H1 (cell line): ENCODE measurements at regions not wholly inside any gene's neighbourhood (a gene's known extent, or its start where the extent isn't known, plus 50 kb on each side); places are given as distances from the start of the nearest gene placed in this dataset.

ENCODE experiments used
- CTCF ChIA-PET: fragments of 300-600 bp; sonication (Branson Sonifier 250); formaldehyde crosslinking; loops from one replicate; lab custom pipeline; 2021; ENCODE audit not compliant: partially characterized antibody; lab: Charles Lee
- POLR2A ChIA-PET: fragments of 300-600 bp; sonication (Branson Sonifier 250); formaldehyde crosslinking; loops from one replicate; lab custom pipeline; 2021; ENCODE audit warnings: inconsistent platforms; ENCODE audit not compliant: partially characterized antibody; lab: Charles Lee
- DNase-seq, 2 experiments: peaks; one replicate each; pipeline versions ENCODE4 v3.0.0 to v3.0.0-alpha.2; 2010 to 2022; ENCODE audit warnings: low spot score in 2 of 2, low read depth in 1 of 2, mixed read lengths in 1 of 2
- FAIRE-seq: peaks from 2 replicates; lab custom pipeline; 2011; peaks lifted over from hg19 to GRCh38; lab: Jason Lieb, UNC
- H2AFZ ChIP-seq: 2 replicates; pipeline ENCODE4 v1.8.1; 2012; ENCODE audit warnings: low read length, inconsistent platforms
- H2AK5ac ChIP-seq: 2 replicates; pipeline ENCODE4 v1.6.1; 2013; ENCODE audit warnings: low read depth, low read length
- H2BK120ac ChIP-seq: replicated peaks from 2 replicates; pipeline ENCODE3; 2013; ENCODE audit warnings: low read depth, low read length, inconsistent platforms
- H2BK12ac ChIP-seq: 2 replicates; pipeline ENCODE4 v1.6.1; 2013; ENCODE audit warnings: low read depth, low read length
- H2BK15ac ChIP-seq: 2 replicates; pipeline ENCODE4 v1.6.1; 2013; ENCODE audit warnings: low read length
- H2BK20ac ChIP-seq: 2 replicates; pipeline ENCODE4 v1.6.1; 2013; ENCODE audit warnings: low read length
- H2BK5ac ChIP-seq: 2 replicates; pipeline ENCODE4 v1.6.1; 2013; ENCODE audit warnings: low read depth, low read length
- H3K14ac ChIP-seq: 2 replicates; pipeline ENCODE4 v1.6.1; 2013; ENCODE audit warnings: inconsistent platforms; ENCODE audit not compliant: insufficient read length
- H3K18ac ChIP-seq: 2 replicates; pipeline ENCODE4 v1.6.1; 2013; ENCODE audit warnings: low read length; ENCODE audit errors: extremely low read depth
- H3K23ac ChIP-seq: 2 replicates; pipeline ENCODE4 v1.6.1; 2013; ENCODE audit warnings: inconsistent platforms; ENCODE audit not compliant: insufficient read length
- H3K23me2 ChIP-seq: 2 replicates; pipeline ENCODE4 v1.6.1; 2013; ENCODE audit warnings: low read depth, low read length
- H3K27ac ChIP-seq: 2 replicates; pipeline ENCODE4 v1.6.1; 2011; ENCODE audit warnings: low read depth, low read length, inconsistent platforms
- H3K27me3 ChIP-seq, 4 experiments: replicated peaks in 1 of 4; 1 replicate in 1 of 4; 2 replicates in 3 of 4; pipeline versions ENCODE4 v1.6.1 to v1.8.1; 2011 to 2013; ENCODE audit warnings: low read length in 3 of 4, mild to moderate bottlenecking in 3 of 4, inconsistent platforms in 2 of 4, mixed read lengths in 2 of 4, moderate library complexity in 1 of 4; ENCODE audit not compliant: control insufficient read depth in 3 of 4, insufficient read depth in 3 of 4; ENCODE audit errors: extremely low read depth in 1 of 4
- H3K36me3 ChIP-seq, 4 experiments: 2 replicates each; pipeline versions ENCODE4 v1.6.1 to v1.8.1; 2011 to 2013; ENCODE audit warnings: mild to moderate bottlenecking in 4 of 4, low read length in 3 of 4, moderate library complexity in 2 of 4, control low read depth in 1 of 4, inconsistent platforms in 1 of 4; ENCODE audit not compliant: insufficient read depth in 4 of 4, control insufficient read depth in 2 of 4
- H3K4ac ChIP-seq: replicated peaks from 2 replicates; pipeline ENCODE3; 2013; ENCODE audit warnings: low read length, low read depth, mixed read lengths, inconsistent platforms; ENCODE audit not compliant: insufficient read length
- H3K4me1 ChIP-seq, 4 experiments: replicated peaks in 1 of 4; 1 replicate in 1 of 4; 2 replicates in 3 of 4; pipeline versions ENCODE4 v1.6.1 to v1.8.1; 2011 to 2013; ENCODE audit warnings: low read length in 3 of 4, inconsistent platforms in 2 of 4, mixed read lengths in 1 of 4; ENCODE audit not compliant: insufficient read depth in 4 of 4, control insufficient read depth in 3 of 4
- H3K4me2 ChIP-seq, 2 experiments: 2 replicates each; pipeline versions ENCODE4 v1.6.1 to v1.8.1; 2011 to 2013; ENCODE audit warnings: low read depth in 2 of 2, low read length in 2 of 2, control low read depth in 1 of 2, inconsistent platforms in 1 of 2, mild to moderate bottlenecking in 1 of 2; ENCODE audit not compliant: insufficient read depth in 1 of 2
- H3K4me3 ChIP-seq, 4 experiments: fragments of 200-600, 300-600 bp in 1 of 4; sonication (generic), shearing (Covaris generic), sonication (Bioruptor Twin) in 1 of 4; 2 replicates each; pipeline versions ENCODE4 v1.5.1 to v1.8.1; 2011 to 2016; ENCODE audit warnings: low read length in 4 of 4, low read depth in 3 of 4, control low read depth in 2 of 4, inconsistent platforms in 2 of 4, mild to moderate bottlenecking in 2 of 4, mixed read lengths in 1 of 4, moderate library complexity in 1 of 4; ENCODE audit not compliant: insufficient read depth in 2 of 4; ENCODE audit errors: extremely low read depth in 1 of 4
- H3K56ac ChIP-seq: replicated peaks from 2 replicates; pipeline ENCODE3; 2013; ENCODE audit warnings: low read depth, mild to moderate bottlenecking, mixed read lengths, low read length, inconsistent platforms; ENCODE audit not compliant: insufficient read length
- H3K79me1 ChIP-seq: 2 replicates; pipeline ENCODE4 v1.6.1; 2013; ENCODE audit warnings: low read depth, low read length, control low read depth
- H3K79me2 ChIP-seq, 2 experiments: 2 replicates each; pipeline versions ENCODE4 v1.6.1 to v1.8.1; 2012 to 2013; ENCODE audit warnings: low read length in 2 of 2, mild to moderate bottlenecking in 2 of 2, inconsistent platforms in 1 of 2; ENCODE audit not compliant: insufficient read depth in 2 of 2, control insufficient read depth in 1 of 2
- H3K9ac ChIP-seq, 4 experiments: replicated peaks in 1 of 4; 1 replicate in 1 of 4; 2 replicates in 3 of 4; pipeline versions ENCODE4 v1.6.1 to v1.8.1; 2011 to 2013; ENCODE audit warnings: low read depth in 3 of 4, low read length in 3 of 4, control low read depth in 2 of 4, mild to moderate bottlenecking in 2 of 4, moderate library complexity in 2 of 4, inconsistent platforms in 1 of 4; ENCODE audit errors: extremely low read depth in 1 of 4
- H3K9me3 ChIP-seq, 2 experiments: 2 replicates each; pipeline versions ENCODE4 v1.6.1 to v1.8.1; 2012 to 2013; ENCODE audit warnings: mild to moderate bottlenecking in 2 of 2, moderate library complexity in 2 of 2, control low read depth in 1 of 2, inconsistent platforms in 1 of 2, low read depth in 1 of 2, low read length in 1 of 2, mixed read lengths in 1 of 2; ENCODE audit not compliant: insufficient read depth in 2 of 2
- H4K20me1 ChIP-seq, 2 experiments: replicated peaks in 1 of 2; 2 replicates each; pipeline versions ENCODE3 to v1.8.1; 2011 to 2013; ENCODE audit warnings: inconsistent platforms in 2 of 2, low read length in 2 of 2, mild to moderate bottlenecking in 1 of 2; ENCODE audit not compliant: insufficient read depth in 2 of 2, control insufficient read depth in 1 of 2
- H4K5ac ChIP-seq: 2 replicates; pipeline ENCODE4 v1.6.1; 2013; ENCODE audit warnings: low read length, low read depth, mixed read lengths, inconsistent platforms; ENCODE audit not compliant: insufficient read length
- H4K8ac ChIP-seq: 2 replicates; pipeline ENCODE4 v1.8.0; 2013; ENCODE audit warnings: mild to moderate bottlenecking, moderate library complexity, low read length, inconsistent platforms; ENCODE audit not compliant: insufficient read depth; ENCODE audit errors: extremely low read depth
- H4K91ac ChIP-seq: replicated peaks from 2 replicates; pipeline ENCODE3; 2013; ENCODE audit warnings: low read length, mixed read lengths, inconsistent platforms; ENCODE audit not compliant: insufficient read length
- BACH1 ChIP-seq: IDR thresholded peaks from 2 replicates; pipeline ENCODE4 v1.6.1; 2012; ENCODE audit warnings: low read length, improper control_type of control experiment
- BRCA1 ChIP-seq: IDR thresholded peaks from 2 replicates; pipeline ENCODE4 v1.6.1; 2012; ENCODE audit warnings: low read depth, low read length, improper control_type of control experiment
- CBX8 ChIP-seq: fragments of 300-800, 300-1000 bp; sonication (generic); IDR thresholded peaks from 2 replicates; pipeline ENCODE4 v1.7.1; 2016; ENCODE audit warnings: low read depth, low read length, borderline replicate concordance
- CTBP2 ChIP-seq: IDR thresholded peaks from 2 replicates; pipeline ENCODE4 v1.7.0; 2011; ENCODE audit warnings: borderline replicate concordance, mild to moderate bottlenecking, moderate library complexity, mixed read lengths, low read length; ENCODE audit not compliant: insufficient read depth, insufficient read length
- E2F6 ChIP-seq: IDR thresholded peaks from 2 replicates; pipeline ENCODE4 v1.6.1; 2012; ENCODE audit warnings: inconsistent platforms
- EGR1 ChIP-seq: IDR thresholded peaks from 2 replicates; pipeline ENCODE4 v1.6.1; 2011; ENCODE audit warnings: low read depth, low read length, borderline replicate concordance
- FOSL1 ChIP-seq: IDR thresholded peaks from 2 replicates; pipeline ENCODE4 v1.6.1; 2011; ENCODE audit warnings: mild to moderate bottlenecking, low read depth, low read length, moderate library complexity; ENCODE audit not compliant: insufficient read depth
- HDAC2 ChIP-seq, 2 experiments: fragments of 300-600 bp in 1 of 2; sonication (generic) in 1 of 2; IDR thresholded peaks; 2 replicates each; pipeline ENCODE4 v1.6.1; 2011 to 2012; ENCODE audit warnings: low read depth in 2 of 2, low read length in 2 of 2, mild to moderate bottlenecking in 2 of 2, moderate library complexity in 2 of 2, borderline replicate concordance in 1 of 2, inconsistent platforms in 1 of 2
- HDAC6 ChIP-seq: IDR thresholded peaks from one replicate; pipeline ENCODE4 v1.7.1; 2012; ENCODE audit warnings: low read depth, mild to moderate bottlenecking, inconsistent platforms, low read length, moderate library complexity
- NRF1 ChIP-seq: IDR thresholded peaks from 2 replicates; pipeline ENCODE4 v1.6.1; 2011; ENCODE audit warnings: mild to moderate bottlenecking, low read depth, low read length, improper control_type of control experiment
- RXRA ChIP-seq: IDR thresholded peaks from 2 replicates; pipeline ENCODE4 v1.6.1; 2011; ENCODE audit warnings: low read depth, mild to moderate bottlenecking, low read length, moderate library complexity; ENCODE audit not compliant: insufficient read depth
- SIN3A ChIP-seq, 2 experiments: IDR thresholded peaks in 1 of 2; conservative IDR thresholded peaks in 1 of 2; 2 replicates each; pipeline ENCODE4 v1.6.1; 2011 to 2012; ENCODE audit warnings: low read length in 2 of 2, improper control_type of control experiment in 1 of 2, low read depth in 1 of 2, mild to moderate bottlenecking in 1 of 2
- SP1 ChIP-seq: IDR thresholded peaks from 2 replicates; pipeline ENCODE4 v1.6.1; 2011; ENCODE audit warnings: low read depth, low read length
- SRF ChIP-seq: IDR thresholded peaks from 2 replicates; pipeline ENCODE4 v1.6.1; 2011; ENCODE audit warnings: mild to moderate bottlenecking, low read depth, low read length, moderate library complexity
- WGBS, 2 experiments: shearing (Covaris generic) in 1 of 2; methylation state at CpG; one replicate each; pipeline versions ENCODE4 v1.1.6 to v1.1.7; 2013 to 2015; ENCODE audit warnings: low lambda C conversion rate in 2 of 2, mixed read lengths in 2 of 2, inconsistent platforms in 1 of 2, low coverage in 1 of 2, missing lambda C conversion rate in 1 of 2; ENCODE audit not compliant: insufficient replicate concordance in 2 of 2, insufficient coverage in 1 of 2, insufficient read length in 1 of 2; ENCODE audit errors: extremely low coverage in 1 of 2, missing lambda C conversion rate in 1 of 2; 5-methylcytosine and 5-hydroxymethylcytosine counted together

- H4K8ac ChIP-seq = no peak overlapping the region
- DNase-seq = no peak
- TF ChIP-seq E2F6 (no peak), EGR1 (no peak), SIN3A (conservative IDR thresholded peaks at IDR 0.05 in 1 of 2, IDR thresholded peaks at IDR 0.05 in 1 of 2; ENCODE audit: low read depth in 1 of 2, low read length in 2 of 2) (no peak), CTBP2 (no peak), BRCA1 (no peak), FOSL1 (no peak), NRF1 (no peak), RXRA (no peak), HDAC2 (IDR thresholded peaks at IDR 0.05; ENCODE audit: borderline replicate concordance in 1 of 2, low read depth in 2 of 2, low read length in 2 of 2) (no peak), BACH1 (no peak), HDAC6 (no peak), SRF (no peak), CBX8 (no peak), SP1 (no peak)
Observed at GRCh38 chr2:42949125-42949524, 156.7 kb upstream of the HAAO start.

More at GRCh38 chr2:42949125-42949524, 156.7 kb upstream of the HAAO start:
- H2BK5ac ChIP-seq = no peak overlapping the region
- no peak overlapping the region for H3K56ac ChIP-seq
- no peak overlapping the region for H2BK20ac ChIP-seq
- H3K36me3 ChIP-seq = no peaks in the 10 kb centered on the region
- no peak overlapping the region for H2BK120ac ChIP-seq
- H3K27ac ChIP-seq = no peak overlapping the region
- 83% methylated on average over 5 of the region's 6 CpGs; no CpG with 5 or more reads in 1 of the 2 experiments for WGBS, 2 experiments
- H2AFZ ChIP-seq = no peak overlapping the region
- H3K9me3 ChIP-seq = no peaks in the 10 kb centered on the region
- H3K27me3 ChIP-seq = no peaks in the 10 kb centered on the region
- H2BK15ac ChIP-seq = no peak overlapping the region
- no peak overlapping the region for H3K14ac ChIP-seq
- no peak overlapping the region for H4K91ac ChIP-seq
- no peaks in the 10 kb centered on the region for H3K79me1 ChIP-seq
- no peak overlapping the region for H3K4me2 ChIP-seq
- no peak overlapping the region for H2AK5ac ChIP-seq
- no peak overlapping the region for H2BK12ac ChIP-seq
- no peak overlapping the region for H4K5ac ChIP-seq
- H3K18ac ChIP-seq = no peak overlapping the region
- H3K4me3 ChIP-seq = no peak overlapping the region
- no peaks in the 10 kb centered on the region for H3K23me2 ChIP-seq
- H3K23ac ChIP-seq = no peak overlapping the region
- no peak overlapping the region for H3K4ac ChIP-seq
- H3K79me2 ChIP-seq = no peaks in the 10 kb centered on the region
- H3K9ac ChIP-seq = no peak overlapping the region
- ChIA-PET CTCF (interaction anchor here (1.3 to 9.4 kb wide), 3 partner anchors 15 to 75 kb away, joined by 5 to 94 read pairs (median 40); no protein-coding TSS in a partner anchor), POLR2A (no interaction called here)
- FAIRE-seq = no peak
- peaks cover 0 to 9% (median 0%) of the 10 kb centered on the region in 4 experiments; a peak in 3 of 7 replicates for H3K4me1 ChIP-seq
- H4K20me1 ChIP-seq = no peaks in the 10 kb centered on the region
